Neural progenitor cell (in vitro differentiated cells): ENCODE measurements at regions not wholly inside any gene's neighbourhood (a gene's known extent, or its start where the extent isn't known, plus 50 kb on each side); places are given as distances from the start of the nearest gene placed in this dataset.

ENCODE experiments used
- CTCF ChIP-seq: fragments of 200-600 bp; sonication (generic); IDR thresholded peaks from 2 replicates; pipeline ENCODE4 v1.5.1; 2017; ENCODE audit warnings: antibody characterized with exemption, mild to moderate bottlenecking
- EZH2 ChIP-seq: fragments of 200-600 bp; sonication (generic); IDR thresholded peaks from 2 replicates; pipeline ENCODE4 v1.6.1; 2017; ENCODE audit warnings: antibody characterized with exemption, mild to moderate bottlenecking, moderate library complexity
- EZH2phosphoT487 ChIP-seq: fragments of 200-600 bp; sonication (generic); IDR thresholded peaks from 2 replicates; pipeline ENCODE4 v1.6.1; 2017; ENCODE audit warnings: antibody characterized with exemption

- TF ChIP-seq CTCF = no peak
- TF ChIP-seq EZH2 = no peak
- TF ChIP-seq EZH2phosphoT487 = no peak
These were observed 314.9 kb downstream of the TLE3 start for GRCh38 chr15:69782809-69783208.
